ENCODE measurements at regions not wholly inside any gene's neighbourhood (a gene's known extent, or its start where the extent isn't known, plus 50 kb on each side); places are given as distances from the start of the nearest gene placed in this dataset.
A peak's percentile ranks its signal among the peaks of the same experiment; 100 is the strongest.

DNA sequence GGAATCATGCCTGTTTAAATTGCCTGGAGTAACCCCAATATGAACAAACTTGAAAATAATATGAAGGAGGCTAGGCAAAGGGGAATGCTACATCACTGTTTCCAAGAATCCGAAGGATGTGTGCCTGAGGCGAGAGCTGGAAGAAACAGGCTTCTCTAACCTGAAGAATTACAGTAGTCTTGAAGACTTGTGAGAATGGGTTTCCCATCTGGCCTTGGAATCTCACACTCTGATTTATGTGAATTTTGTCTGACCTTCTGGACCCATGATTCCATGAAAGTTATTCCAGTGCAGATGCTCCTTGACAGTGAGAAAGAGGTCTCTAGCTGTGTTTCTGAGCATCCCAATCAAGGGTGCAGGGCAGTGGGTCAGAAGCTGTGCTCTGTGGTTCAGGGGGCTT lies 122.1 kb upstream of the PARP11 start:
- no peak overlapping the region for H3K4me3 ChIP-seq (ENCODE audit: low read length in 2 of 2)
- H3K36me3 ChIP-seq (ENCODE audit: control insufficient read depth in 2 of 2, insufficient read depth in 2 of 2, low read length in 1 of 2): no peaks in the 10 kb centered on the region
- H3K27ac ChIP-seq (ENCODE audit: low read depth in 1 of 2, low read length in 1 of 2): no peak overlapping the region
- 97% methylated on average over 2 of the region's 2 CpGs for WGBS
- peaks cover 0 to 13% of the 10 kb centered on the region in 2 donors for H3K4me1 ChIP-seq (ENCODE audit: control insufficient read depth in 2 of 2, insufficient read depth in 2 of 2, low read length in 2 of 2)
- peaks cover 0 to 4% of the 10 kb centered on the region in 2 donors for H3K9me3 ChIP-seq (ENCODE audit: control insufficient read depth in 2 of 2, insufficient read depth in 1 of 2, low read length in 1 of 2)
- no peaks in the 10 kb centered on the region for H3K27me3 ChIP-seq (ENCODE audit: control insufficient read depth in 2 of 2, insufficient read depth in 1 of 2, low read length in 1 of 2)
- DNase-seq (ENCODE audit: low read depth in 6 of 9, low spot score in 9 of 9): no peak

DNA sequence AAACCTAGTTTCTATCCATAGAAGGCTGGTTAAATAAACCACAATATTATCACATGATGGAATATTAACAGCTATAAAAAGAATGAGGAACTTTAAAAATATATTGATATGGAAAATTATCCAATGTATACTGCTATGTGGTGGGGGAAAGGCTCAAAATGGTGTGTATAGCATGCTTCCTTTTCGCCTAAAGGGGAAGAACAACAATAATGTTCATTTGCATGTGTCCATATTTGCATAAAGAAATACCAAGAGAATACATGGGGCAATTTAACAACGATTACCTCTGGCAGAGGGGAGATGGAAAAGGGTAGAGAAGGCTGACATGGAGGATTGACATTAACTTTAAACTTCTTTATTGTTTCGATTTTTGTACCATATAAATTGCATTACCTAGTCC lies 121.3 kb upstream of the PARP11 start:
- H3K36me3 ChIP-seq (ENCODE audit: control insufficient read depth in 2 of 2, insufficient read depth in 2 of 2, low read length in 1 of 2): no peaks in the 10 kb centered on the region
- peaks cover 0 to 17% of the 10 kb centered on the region in 2 donors for H3K4me1 ChIP-seq (ENCODE audit: control insufficient read depth in 2 of 2, insufficient read depth in 2 of 2, low read length in 2 of 2)
- no peak overlapping the region for H3K27ac ChIP-seq (ENCODE audit: low read depth in 1 of 2, low read length in 1 of 2)
- H3K4me3 ChIP-seq (ENCODE audit: low read length in 2 of 2): no peak overlapping the region
- no peaks in the 10 kb centered on the region for H3K27me3 ChIP-seq (ENCODE audit: control insufficient read depth in 2 of 2, insufficient read depth in 1 of 2, low read length in 1 of 2)
- H3K9me3 ChIP-seq (ENCODE audit: control insufficient read depth in 2 of 2, insufficient read depth in 1 of 2, low read length in 1 of 2): peaks cover 0 to 4% of the 10 kb centered on the region in 2 donors
- DNase-seq (ENCODE audit: low read depth in 6 of 9, low spot score in 9 of 9): no peak
- WGBS: 85% methylated on average over 3 of the region's 3 CpGs

DNA sequence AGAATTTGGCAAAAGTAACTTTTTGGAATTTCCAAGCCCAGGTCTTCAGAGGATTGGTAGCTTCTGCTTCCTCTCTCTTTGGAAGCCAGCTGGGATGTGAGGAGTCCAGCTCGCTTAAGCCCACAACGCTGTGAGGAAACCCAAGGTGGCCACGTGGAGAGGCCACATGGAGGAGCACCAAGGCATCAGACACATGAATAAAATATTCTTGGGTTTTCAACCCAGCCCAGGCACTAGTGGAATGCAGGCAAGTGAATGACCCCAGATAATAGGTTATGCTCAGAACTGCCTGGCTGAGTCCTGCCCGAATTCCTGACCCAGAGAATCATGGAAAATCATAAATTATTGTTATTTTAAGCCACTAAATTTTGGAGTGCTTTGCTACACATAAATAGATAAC lies 119.7 kb upstream of the PARP11 start:
- DNase-seq (ENCODE audit: low read depth in 6 of 9, low spot score in 9 of 9): no peak
- H3K36me3 ChIP-seq (ENCODE audit: control insufficient read depth in 2 of 2, insufficient read depth in 2 of 2, low read length in 1 of 2): no peaks in the 10 kb centered on the region
- H3K4me3 ChIP-seq (ENCODE audit: low read length in 2 of 2): no peak overlapping the region
- 90% methylated on average over 4 of the region's 4 CpGs for WGBS
- no peaks in the 10 kb centered on the region for H3K27me3 ChIP-seq (ENCODE audit: control insufficient read depth in 2 of 2, insufficient read depth in 1 of 2, low read length in 1 of 2)
- H3K9me3 ChIP-seq (ENCODE audit: control insufficient read depth in 2 of 2, insufficient read depth in 1 of 2, low read length in 1 of 2): peaks cover 0 to 4% of the 10 kb centered on the region in 2 donors
- no peak overlapping the region for H3K27ac ChIP-seq (ENCODE audit: low read depth in 1 of 2, low read length in 1 of 2)
- H3K4me1 ChIP-seq (ENCODE audit: control insufficient read depth in 2 of 2, insufficient read depth in 2 of 2, low read length in 2 of 2): peaks cover 4 to 22% of the 10 kb centered on the region in 2 donors

DNA sequence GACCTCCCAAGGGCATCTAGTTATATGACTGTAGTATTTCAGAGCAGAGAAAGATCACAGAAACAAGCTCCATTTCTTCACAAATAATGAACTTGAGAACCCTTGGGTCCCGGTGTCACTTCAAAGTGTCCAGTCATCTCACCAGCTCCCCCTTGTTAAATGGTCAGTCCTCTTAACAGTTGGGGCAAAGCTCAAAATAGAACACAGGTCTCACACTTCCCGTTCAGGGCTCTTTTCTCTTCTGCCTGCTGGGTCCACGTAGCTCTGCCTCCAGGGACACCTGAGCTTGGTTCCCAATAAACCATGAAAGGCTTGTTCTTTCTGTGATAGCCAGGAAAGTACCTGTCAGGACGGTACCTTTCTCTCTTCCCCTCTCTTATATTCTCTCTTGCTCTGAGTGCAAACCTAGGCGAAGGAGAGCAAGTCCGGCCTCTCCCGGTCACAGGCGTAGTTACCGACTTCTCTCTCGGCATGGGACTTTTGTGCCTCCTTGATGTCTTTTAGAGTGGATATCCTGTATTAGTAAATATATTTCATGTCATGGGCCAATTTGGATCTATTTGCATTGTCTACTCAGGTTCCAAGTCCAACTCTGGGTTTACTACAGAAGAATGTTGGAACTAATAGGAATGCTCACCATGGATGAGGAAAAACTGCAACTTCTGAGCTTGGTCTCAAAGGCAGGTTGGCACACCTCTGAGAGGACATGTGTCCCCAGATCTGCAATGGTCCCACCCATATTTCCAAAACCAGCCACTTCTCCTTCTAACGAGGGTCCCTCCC lies 118.8 kb upstream of the PARP11 start:
- WGBS: 91% methylated on average over 11 of the region's 11 CpGs
- no peak overlapping the region for H3K4me3 ChIP-seq (ENCODE audit: low read length in 2 of 2)
- H3K4me1 ChIP-seq (ENCODE audit: control insufficient read depth in 2 of 2, insufficient read depth in 2 of 2, low read length in 2 of 2): peaks cover 4 to 22% of the 10 kb centered on the region in 2 donors
- no peak for DNase-seq (ENCODE audit: low read depth in 6 of 9, low spot score in 9 of 9)
- H3K9me3 ChIP-seq (ENCODE audit: control insufficient read depth in 2 of 2, insufficient read depth in 1 of 2, low read length in 1 of 2): peaks cover 0 to 4% of the 10 kb centered on the region in 2 donors
- no peaks in the 10 kb centered on the region for H3K36me3 ChIP-seq (ENCODE audit: control insufficient read depth in 2 of 2, insufficient read depth in 2 of 2, low read length in 1 of 2)
- H3K27ac ChIP-seq (ENCODE audit: low read depth in 1 of 2, low read length in 1 of 2): no peak overlapping the region
- H3K27me3 ChIP-seq (ENCODE audit: control insufficient read depth in 2 of 2, insufficient read depth in 1 of 2, low read length in 1 of 2): no peaks in the 10 kb centered on the region

DNA sequence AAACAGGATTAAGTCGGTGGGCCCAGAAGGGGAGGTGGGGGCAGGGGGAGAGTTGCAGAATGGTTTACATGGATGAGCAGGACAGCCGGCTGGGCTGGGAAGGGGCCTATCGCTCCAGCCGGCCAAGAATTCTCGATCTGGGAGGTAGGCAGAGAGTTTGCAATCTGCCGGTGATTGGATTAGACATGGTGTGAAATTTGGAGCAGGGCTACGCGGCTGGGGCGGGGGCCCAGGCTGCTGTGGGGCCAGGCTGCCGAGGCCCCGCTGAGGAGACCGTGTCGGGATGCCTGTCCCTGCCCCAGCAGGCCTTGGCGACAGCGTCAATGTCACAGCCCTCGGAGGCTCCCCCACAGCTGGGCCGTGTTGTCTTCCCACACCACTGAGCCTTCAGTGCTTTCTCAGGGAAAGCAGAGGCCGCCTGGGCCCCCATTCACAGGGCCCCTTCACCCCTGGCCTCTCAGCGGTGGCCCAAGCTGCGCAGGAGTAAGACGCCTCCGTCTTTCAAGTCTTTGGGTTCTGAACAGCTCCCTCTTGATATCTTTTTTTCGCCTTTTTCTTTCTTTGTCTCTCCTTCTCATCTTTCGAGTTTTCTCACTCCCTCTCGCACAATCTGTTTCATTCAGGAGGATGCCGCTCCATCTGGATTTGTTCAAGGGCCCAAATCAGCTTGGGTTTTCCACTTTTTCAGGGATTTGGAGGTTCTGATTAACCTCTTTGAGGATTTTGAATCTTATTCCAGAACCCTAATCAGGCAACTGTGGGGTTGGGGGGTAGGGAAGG lies 117.5 kb upstream of the PARP11 start:
- 95% methylated on average over 26 of the region's 26 CpGs for WGBS
- Histone ChIP-seq H3K9me3 (ENCODE audit: control insufficient read depth in 2 of 2, insufficient read depth in 1 of 2, low read length in 1 of 2) (peaks cover 0 to 4% of the 10 kb centered on the region in 2 donors), H3K4me1 (ENCODE audit: control insufficient read depth in 2 of 2, insufficient read depth in 2 of 2, low read length in 2 of 2) (peaks cover 4 to 22% of the 10 kb centered on the region in 2 donors), H3K27me3 (ENCODE audit: control insufficient read depth in 2 of 2, insufficient read depth in 1 of 2, low read length in 1 of 2) (no peaks in the 10 kb centered on the region), H3K36me3 (ENCODE audit: control insufficient read depth in 2 of 2, insufficient read depth in 2 of 2, low read length in 1 of 2) (no peaks in the 10 kb centered on the region), H3K27ac (ENCODE audit: low read depth in 1 of 2, low read length in 1 of 2) (no peak overlapping the region), H3K4me3 (ENCODE audit: low read length in 2 of 2) (no peak overlapping the region)
- no peak for DNase-seq (ENCODE audit: low read depth in 6 of 9, low spot score in 9 of 9)

DNA sequence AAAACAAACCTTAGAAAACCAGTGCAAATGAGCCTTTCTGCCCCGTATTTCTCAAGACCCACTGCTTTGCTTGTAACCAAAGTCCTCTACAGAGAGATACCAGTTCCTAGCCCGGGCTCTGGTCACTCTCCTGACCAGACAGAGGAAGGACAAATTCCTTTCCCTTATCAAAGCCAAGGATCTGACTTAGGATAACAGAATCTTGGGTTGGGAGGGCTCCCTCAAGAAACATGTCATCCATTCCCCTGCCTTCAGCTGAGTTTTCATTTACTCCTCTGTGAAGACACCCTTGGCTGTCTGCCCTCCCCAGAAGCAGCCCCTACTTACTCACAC lies 116.0 kb upstream of the PARP11 start:
- peaks cover 0 to 6% of the 10 kb centered on the region in 2 donors for H3K9me3 ChIP-seq (ENCODE audit: control insufficient read depth in 2 of 2, insufficient read depth in 1 of 2, low read length in 1 of 2)
- WGBS: 85% methylated on average over 2 of the region's 2 CpGs
- no peaks in the 10 kb centered on the region for H3K36me3 ChIP-seq (ENCODE audit: control insufficient read depth in 2 of 2, insufficient read depth in 2 of 2, low read length in 1 of 2)
- H3K4me3 ChIP-seq (ENCODE audit: low read length in 2 of 2): no peak overlapping the region
- H3K4me1 ChIP-seq (ENCODE audit: control insufficient read depth in 2 of 2, insufficient read depth in 2 of 2, low read length in 2 of 2): peaks cover 4 to 22% of the 10 kb centered on the region in 2 donors
- DNase-seq (ENCODE audit: low read depth in 6 of 9, low spot score in 9 of 9): no peak
- peak overlapping the region; percentile 48 to 79 for H3K27ac ChIP-seq (ENCODE audit: low read depth in 1 of 2, low read length in 1 of 2)
- H3K27me3 ChIP-seq (ENCODE audit: control insufficient read depth in 2 of 2, insufficient read depth in 1 of 2, low read length in 1 of 2): no peaks in the 10 kb centered on the region

DNA sequence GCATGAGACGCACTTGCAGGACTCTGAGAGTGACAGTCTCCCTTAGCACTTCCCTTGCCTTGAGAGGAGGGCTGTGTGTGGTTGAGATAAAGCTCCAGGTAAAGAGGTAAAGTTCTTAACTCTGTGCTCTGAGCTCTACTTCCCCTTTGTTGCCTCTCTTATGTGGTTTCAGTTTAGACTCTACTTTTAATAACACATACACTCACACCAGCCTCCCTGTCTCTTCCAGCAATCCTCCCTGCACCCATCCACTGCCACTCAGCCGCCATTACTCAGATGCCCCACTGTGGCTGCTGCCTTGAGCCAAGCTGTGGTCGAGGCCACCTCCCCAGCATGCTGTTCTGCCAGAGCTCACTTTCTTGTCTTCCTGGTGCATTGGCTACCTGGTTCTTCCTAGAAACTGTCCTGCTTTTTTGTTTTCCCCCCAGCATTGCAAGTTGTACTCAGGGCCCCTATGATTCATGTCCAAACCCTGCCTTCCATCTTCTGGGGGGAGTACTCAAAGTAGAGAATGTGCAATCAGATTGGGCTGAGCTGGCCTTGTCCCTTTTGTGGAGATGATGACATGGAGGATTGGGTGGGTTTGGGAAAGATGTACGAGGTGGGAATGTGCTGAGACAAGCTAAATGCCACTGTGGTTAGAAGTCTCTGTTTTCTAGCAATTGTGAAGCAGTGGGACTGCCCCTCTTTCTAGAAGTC lies 115.5 kb upstream of the PARP11 start:
- peak in 5 of 9 donors; percentile 35 to 80 (median 52) for DNase-seq (ENCODE audit: low read depth in 6 of 9, low spot score in 9 of 9)
- Histone ChIP-seq H3K4me3 (ENCODE audit: low read length in 2 of 2) (no peak overlapping the region), H3K9me3 (ENCODE audit: control insufficient read depth in 2 of 2, insufficient read depth in 1 of 2, low read length in 1 of 2) (peaks cover 0 to 9% of the 10 kb centered on the region in 2 donors), H3K4me1 (ENCODE audit: control insufficient read depth in 2 of 2, insufficient read depth in 2 of 2, low read length in 2 of 2) (peaks cover 4 to 22% of the 10 kb centered on the region in 2 donors), H3K27me3 (ENCODE audit: control insufficient read depth in 2 of 2, insufficient read depth in 1 of 2, low read length in 1 of 2) (no peaks in the 10 kb centered on the region), H3K36me3 (ENCODE audit: control insufficient read depth in 2 of 2, insufficient read depth in 2 of 2, low read length in 1 of 2) (no peaks in the 10 kb centered on the region), H3K27ac (ENCODE audit: low read depth in 1 of 2, low read length in 1 of 2) (peak overlapping the region; percentile 79 to 86)
- 23% methylated on average over 4 of the region's 4 CpGs for WGBS

DNA sequence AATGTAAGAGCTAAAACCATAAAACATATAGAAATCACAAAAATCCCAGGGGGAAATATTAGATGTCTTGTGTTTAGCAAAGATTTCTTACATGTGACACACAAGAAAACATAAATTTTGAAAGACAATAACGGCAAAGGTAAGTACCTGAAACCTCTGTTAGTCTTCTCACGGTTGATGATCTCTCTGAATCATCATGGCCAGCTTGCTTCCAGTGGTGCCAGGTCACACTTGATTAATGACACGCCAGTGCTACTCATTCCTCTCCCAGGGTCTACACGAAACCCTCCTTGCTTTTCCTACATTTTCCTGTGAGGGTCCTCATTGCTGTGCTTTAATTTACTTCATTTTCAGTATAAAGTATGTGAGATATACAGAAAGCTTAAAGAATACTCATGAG lies 114.4 kb upstream of the PARP11 start:
- Histone ChIP-seq H3K36me3 (ENCODE audit: control insufficient read depth in 2 of 2, insufficient read depth in 2 of 2, low read length in 1 of 2) (no peaks in the 10 kb centered on the region), H3K9me3 (ENCODE audit: control insufficient read depth in 2 of 2, insufficient read depth in 1 of 2, low read length in 1 of 2) (peaks cover 0 to 18% of the 10 kb centered on the region in 2 donors), H3K27ac (ENCODE audit: low read depth in 1 of 2, low read length in 1 of 2) (no peak overlapping the region), H3K27me3 (ENCODE audit: control insufficient read depth in 2 of 2, insufficient read depth in 1 of 2, low read length in 1 of 2) (no peaks in the 10 kb centered on the region), H3K4me1 (ENCODE audit: control insufficient read depth in 2 of 2, insufficient read depth in 2 of 2, low read length in 2 of 2) (peaks cover 4 to 22% of the 10 kb centered on the region in 2 donors), H3K4me3 (ENCODE audit: low read length in 2 of 2) (no peak overlapping the region)
- 96% methylated on average over 4 of the region's 4 CpGs for WGBS
- no peak for DNase-seq (ENCODE audit: low read depth in 6 of 9, low spot score in 9 of 9)
